H1 (cell line): ENCODE measurements at regions not wholly inside any gene's neighbourhood (a gene's known extent, or its start where the extent isn't known, plus 50 kb on each side); places are given as distances from the start of the nearest gene placed in this dataset.

Experiments
- CTCF ChIA-PET: fragments of 300-600 bp; sonication (Branson Sonifier 250); formaldehyde crosslinking; loops from one replicate; lab custom pipeline; 2021; ENCODE audit not compliant: partially characterized antibody; lab: Charles Lee
- POLR2A ChIA-PET: fragments of 300-600 bp; sonication (Branson Sonifier 250); formaldehyde crosslinking; loops from one replicate; lab custom pipeline; 2021; ENCODE audit warnings: inconsistent platforms; ENCODE audit not compliant: partially characterized antibody; lab: Charles Lee
- DNase-seq, 2 experiments: peaks; one replicate each; pipeline versions ENCODE4 v3.0.0 to v3.0.0-alpha.2; 2010 to 2022; ENCODE audit warnings: low spot score in 2 of 2, low read depth in 1 of 2, mixed read lengths in 1 of 2
- FAIRE-seq: peaks from 2 replicates; lab custom pipeline; 2011; peaks lifted over from hg19 to GRCh38; lab: Jason Lieb, UNC
- H2AFZ ChIP-seq: 2 replicates; pipeline ENCODE4 v1.8.1; 2012; ENCODE audit warnings: low read length, inconsistent platforms
- H2AK5ac ChIP-seq: 2 replicates; pipeline ENCODE4 v1.6.1; 2013; ENCODE audit warnings: low read depth, low read length
- H2BK120ac ChIP-seq: replicated peaks from 2 replicates; pipeline ENCODE3; 2013; ENCODE audit warnings: low read depth, low read length, inconsistent platforms
- H2BK12ac ChIP-seq: 2 replicates; pipeline ENCODE4 v1.6.1; 2013; ENCODE audit warnings: low read depth, low read length
- H2BK15ac ChIP-seq: 2 replicates; pipeline ENCODE4 v1.6.1; 2013; ENCODE audit warnings: low read length
- H2BK20ac ChIP-seq: 2 replicates; pipeline ENCODE4 v1.6.1; 2013; ENCODE audit warnings: low read length
- H2BK5ac ChIP-seq: 2 replicates; pipeline ENCODE4 v1.6.1; 2013; ENCODE audit warnings: low read depth, low read length
- H3K14ac ChIP-seq: 2 replicates; pipeline ENCODE4 v1.6.1; 2013; ENCODE audit warnings: inconsistent platforms; ENCODE audit not compliant: insufficient read length
- H3K18ac ChIP-seq: 2 replicates; pipeline ENCODE4 v1.6.1; 2013; ENCODE audit warnings: low read length; ENCODE audit errors: extremely low read depth
- H3K23ac ChIP-seq: 2 replicates; pipeline ENCODE4 v1.6.1; 2013; ENCODE audit warnings: inconsistent platforms; ENCODE audit not compliant: insufficient read length
- H3K23me2 ChIP-seq: 2 replicates; pipeline ENCODE4 v1.6.1; 2013; ENCODE audit warnings: low read depth, low read length
- H3K27ac ChIP-seq: 2 replicates; pipeline ENCODE4 v1.6.1; 2011; ENCODE audit warnings: low read depth, low read length, inconsistent platforms
- H3K27me3 ChIP-seq, 4 experiments: replicated peaks in 1 of 4; 1 replicate in 1 of 4; 2 replicates in 3 of 4; pipeline versions ENCODE4 v1.6.1 to v1.8.1; 2011 to 2013; ENCODE audit warnings: low read length in 3 of 4, mild to moderate bottlenecking in 3 of 4, inconsistent platforms in 2 of 4, mixed read lengths in 2 of 4, moderate library complexity in 1 of 4; ENCODE audit not compliant: control insufficient read depth in 3 of 4, insufficient read depth in 3 of 4; ENCODE audit errors: extremely low read depth in 1 of 4
- H3K36me3 ChIP-seq, 4 experiments: 2 replicates each; pipeline versions ENCODE4 v1.6.1 to v1.8.1; 2011 to 2013; ENCODE audit warnings: mild to moderate bottlenecking in 4 of 4, low read length in 3 of 4, moderate library complexity in 2 of 4, control low read depth in 1 of 4, inconsistent platforms in 1 of 4; ENCODE audit not compliant: insufficient read depth in 4 of 4, control insufficient read depth in 2 of 4
- H3K4ac ChIP-seq: replicated peaks from 2 replicates; pipeline ENCODE3; 2013; ENCODE audit warnings: low read length, low read depth, mixed read lengths, inconsistent platforms; ENCODE audit not compliant: insufficient read length
- H3K4me1 ChIP-seq, 4 experiments: replicated peaks in 1 of 4; 1 replicate in 1 of 4; 2 replicates in 3 of 4; pipeline versions ENCODE4 v1.6.1 to v1.8.1; 2011 to 2013; ENCODE audit warnings: low read length in 3 of 4, inconsistent platforms in 2 of 4, mixed read lengths in 1 of 4; ENCODE audit not compliant: insufficient read depth in 4 of 4, control insufficient read depth in 3 of 4
- H3K4me2 ChIP-seq, 2 experiments: 2 replicates each; pipeline versions ENCODE4 v1.6.1 to v1.8.1; 2011 to 2013; ENCODE audit warnings: low read depth in 2 of 2, low read length in 2 of 2, control low read depth in 1 of 2, inconsistent platforms in 1 of 2, mild to moderate bottlenecking in 1 of 2; ENCODE audit not compliant: insufficient read depth in 1 of 2
- H3K4me3 ChIP-seq, 4 experiments: fragments of 200-600, 300-600 bp in 1 of 4; sonication (generic), shearing (Covaris generic), sonication (Bioruptor Twin) in 1 of 4; 2 replicates each; pipeline versions ENCODE4 v1.5.1 to v1.8.1; 2011 to 2016; ENCODE audit warnings: low read length in 4 of 4, low read depth in 3 of 4, control low read depth in 2 of 4, inconsistent platforms in 2 of 4, mild to moderate bottlenecking in 2 of 4, mixed read lengths in 1 of 4, moderate library complexity in 1 of 4; ENCODE audit not compliant: insufficient read depth in 2 of 4; ENCODE audit errors: extremely low read depth in 1 of 4
- H3K56ac ChIP-seq: replicated peaks from 2 replicates; pipeline ENCODE3; 2013; ENCODE audit warnings: low read depth, mild to moderate bottlenecking, mixed read lengths, low read length, inconsistent platforms; ENCODE audit not compliant: insufficient read length
- H3K79me1 ChIP-seq: 2 replicates; pipeline ENCODE4 v1.6.1; 2013; ENCODE audit warnings: low read depth, low read length, control low read depth
- H3K79me2 ChIP-seq, 2 experiments: 2 replicates each; pipeline versions ENCODE4 v1.6.1 to v1.8.1; 2012 to 2013; ENCODE audit warnings: low read length in 2 of 2, mild to moderate bottlenecking in 2 of 2, inconsistent platforms in 1 of 2; ENCODE audit not compliant: insufficient read depth in 2 of 2, control insufficient read depth in 1 of 2
- H3K9ac ChIP-seq, 4 experiments: replicated peaks in 1 of 4; 1 replicate in 1 of 4; 2 replicates in 3 of 4; pipeline versions ENCODE4 v1.6.1 to v1.8.1; 2011 to 2013; ENCODE audit warnings: low read depth in 3 of 4, low read length in 3 of 4, control low read depth in 2 of 4, mild to moderate bottlenecking in 2 of 4, moderate library complexity in 2 of 4, inconsistent platforms in 1 of 4; ENCODE audit errors: extremely low read depth in 1 of 4
- H3K9me3 ChIP-seq, 2 experiments: 2 replicates each; pipeline versions ENCODE4 v1.6.1 to v1.8.1; 2012 to 2013; ENCODE audit warnings: mild to moderate bottlenecking in 2 of 2, moderate library complexity in 2 of 2, control low read depth in 1 of 2, inconsistent platforms in 1 of 2, low read depth in 1 of 2, low read length in 1 of 2, mixed read lengths in 1 of 2; ENCODE audit not compliant: insufficient read depth in 2 of 2
- H4K20me1 ChIP-seq, 2 experiments: replicated peaks in 1 of 2; 2 replicates each; pipeline versions ENCODE3 to v1.8.1; 2011 to 2013; ENCODE audit warnings: inconsistent platforms in 2 of 2, low read length in 2 of 2, mild to moderate bottlenecking in 1 of 2; ENCODE audit not compliant: insufficient read depth in 2 of 2, control insufficient read depth in 1 of 2
- H4K5ac ChIP-seq: 2 replicates; pipeline ENCODE4 v1.6.1; 2013; ENCODE audit warnings: low read length, low read depth, mixed read lengths, inconsistent platforms; ENCODE audit not compliant: insufficient read length
- H4K8ac ChIP-seq: 2 replicates; pipeline ENCODE4 v1.8.0; 2013; ENCODE audit warnings: mild to moderate bottlenecking, moderate library complexity, low read length, inconsistent platforms; ENCODE audit not compliant: insufficient read depth; ENCODE audit errors: extremely low read depth
- H4K91ac ChIP-seq: replicated peaks from 2 replicates; pipeline ENCODE3; 2013; ENCODE audit warnings: low read length, mixed read lengths, inconsistent platforms; ENCODE audit not compliant: insufficient read length
- ATF2 ChIP-seq: IDR thresholded peaks from 2 replicates; pipeline ENCODE4 v1.6.1; 2012; ENCODE audit warnings: low read length, inconsistent platforms
- CBX8 ChIP-seq: fragments of 300-800, 300-1000 bp; sonication (generic); IDR thresholded peaks from 2 replicates; pipeline ENCODE4 v1.7.1; 2016; ENCODE audit warnings: low read depth, low read length, borderline replicate concordance
- CHD2 ChIP-seq: IDR thresholded peaks from 2 replicates; pipeline ENCODE4 v1.6.1; 2012; ENCODE audit warnings: low read length, improper control_type of control experiment
- NRF1 ChIP-seq: IDR thresholded peaks from 2 replicates; pipeline ENCODE4 v1.6.1; 2011; ENCODE audit warnings: mild to moderate bottlenecking, low read depth, low read length, improper control_type of control experiment
- RAD21 ChIP-seq, 2 experiments: IDR thresholded peaks in 1 of 2; conservative IDR thresholded peaks in 1 of 2; 2 replicates each; pipeline ENCODE4 v1.6.1; 2011; ENCODE audit warnings: low read depth in 2 of 2, low read length in 2 of 2, improper control_type of control experiment in 1 of 2, inconsistent platforms in 1 of 2, mild to moderate bottlenecking in 1 of 2, moderate library complexity in 1 of 2
- RBBP5 ChIP-seq: IDR thresholded peaks from 2 replicates; pipeline ENCODE4 v1.7.1; 2012; ENCODE audit warnings: low read depth, mild to moderate bottlenecking, inconsistent platforms, low read length, moderate library complexity, borderline replicate concordance
- SP2 ChIP-seq: IDR thresholded peaks from 2 replicates; pipeline ENCODE4 v1.6.1; 2012; ENCODE audit warnings: mild to moderate bottlenecking, low read length, inconsistent platforms
- SUZ12 ChIP-seq: fragments of 200-600 bp; sonication (generic); IDR thresholded peaks from 2 replicates; pipeline ENCODE4 v1.6.1; 2012; ENCODE audit warnings: mild to moderate bottlenecking, inconsistent platforms, low read length, moderate library complexity, mixed read lengths
- WGBS, 2 experiments: shearing (Covaris generic) in 1 of 2; methylation state at CpG; one replicate each; pipeline versions ENCODE4 v1.1.6 to v1.1.7; 2013 to 2015; ENCODE audit warnings: low lambda C conversion rate in 2 of 2, mixed read lengths in 2 of 2, inconsistent platforms in 1 of 2, low coverage in 1 of 2, missing lambda C conversion rate in 1 of 2; ENCODE audit not compliant: insufficient replicate concordance in 2 of 2, insufficient coverage in 1 of 2, insufficient read length in 1 of 2; ENCODE audit errors: extremely low coverage in 1 of 2, missing lambda C conversion rate in 1 of 2; 5-methylcytosine and 5-hydroxymethylcytosine counted together
- TF ChIP-seq, protein P1 (sequence below): IDR thresholded peaks from 2 replicates; pipeline ENCODE4 v1.6.1; 2012; ENCODE audit warnings: inconsistent platforms

GRCh38 chr14:104526723-104527645 lies 52.6 kb upstream of the C14orf180 start:
- CTCF ChIA-PET = no interaction called here
- Histone ChIP-seq H3K4me2 (no peak overlapping the region), H3K4me3 (no peak overlapping the region), H3K18ac (no peak overlapping the region), H3K9ac (peak overlapping the region in 1 of 4 experiments; percentile 39; a peak in 1 of 7 replicates), H3K56ac (peak overlapping the region; percentile 100), H3K14ac (no peak overlapping the region), H4K20me1 (peaks cover 0 to 11% of the 10 kb centered on the region in 2 experiments), H3K79me1 (no peaks in the 10 kb centered on the region), H2BK12ac (peak overlapping the region; percentile 39; the same call in 1 of the 2 replicates), H4K91ac (peak overlapping the region; percentile 27), H3K36me3 (no peaks in the 10 kb centered on the region), H3K27me3 (no peaks in the 10 kb centered on the region), H3K4me1 (no peaks in the 10 kb centered on the region), H3K79me2 (no peaks in the 10 kb centered on the region; a peak in 1 of 4 replicates), H3K4ac (no peak overlapping the region), H4K5ac (no peak overlapping the region), H2AK5ac (peak overlapping the region; percentile 94; the same call in 1 of the 2 replicates), H3K9me3 (peaks cover 3 to 23% of the 10 kb centered on the region in 2 experiments; a peak in 3 of 4 replicates), H3K23ac (no peak overlapping the region), H2BK5ac (peak overlapping the region; percentile 44; the same call in 1 of the 2 replicates), H2AFZ (no peak overlapping the region), H2BK15ac (no peak overlapping the region), H3K27ac (no peak overlapping the region), H3K23me2 (peaks cover 11% of the 10 kb centered on the region), H2BK120ac (no peak overlapping the region), H4K8ac (no peak overlapping the region), H2BK20ac (peak overlapping the region; percentile 0; the same call in 1 of the 2 replicates)
- FAIRE-seq = no peak
- no peak for DNase-seq
- WGBS, 2 experiments = 62 to 88% methylated on average over 3 to 5 of the region's 5 CpGs
- POLR2A ChIA-PET = no interaction called here
- TF ChIP-seq, protein P1, sequence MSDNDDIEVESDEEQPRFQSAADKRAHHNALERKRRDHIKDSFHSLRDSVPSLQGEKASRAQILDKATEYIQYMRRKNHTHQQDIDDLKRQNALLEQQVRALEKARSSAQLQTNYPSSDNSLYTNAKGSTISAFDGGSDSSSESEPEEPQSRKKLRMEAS = no peak
- TF ChIP-seq RBBP5 (no peak), CHD2 (no peak), ATF2 (no peak), CBX8 (no peak), NRF1 (no peak), SUZ12 (no peak), RAD21 (IDR thresholded peaks at IDR 0.05 in 1 of 2, conservative IDR thresholded peaks at IDR 0.05 in 1 of 2; ENCODE audit: low read depth in 2 of 2, low read length in 2 of 2) (no peak), SP2 (no peak)
